ENCODE measurements at regions not wholly inside any gene's neighbourhood (a gene's known extent, or its start where the extent isn't known, plus 50 kb on each side); places are given as distances from the start of the nearest gene placed in this dataset.

GRCh38 chr5:104050436-104050835 is 487.8 kb upstream of the NUDT12 start:
- TF ChIP-seq CTCF (IDR thresholded peaks at IDR 0.05; ENCODE audit: low read length) (no peak), EZH2 (IDR thresholded peaks at IDR 0.05; ENCODE audit: borderline replicate concordance, low read length) (no peak)
